ENCODE measurements at regions not wholly inside any gene's neighbourhood (a gene's known extent, or its start where the extent isn't known, plus 50 kb on each side); places are given as distances from the start of the nearest gene placed in this dataset.

DNA sequence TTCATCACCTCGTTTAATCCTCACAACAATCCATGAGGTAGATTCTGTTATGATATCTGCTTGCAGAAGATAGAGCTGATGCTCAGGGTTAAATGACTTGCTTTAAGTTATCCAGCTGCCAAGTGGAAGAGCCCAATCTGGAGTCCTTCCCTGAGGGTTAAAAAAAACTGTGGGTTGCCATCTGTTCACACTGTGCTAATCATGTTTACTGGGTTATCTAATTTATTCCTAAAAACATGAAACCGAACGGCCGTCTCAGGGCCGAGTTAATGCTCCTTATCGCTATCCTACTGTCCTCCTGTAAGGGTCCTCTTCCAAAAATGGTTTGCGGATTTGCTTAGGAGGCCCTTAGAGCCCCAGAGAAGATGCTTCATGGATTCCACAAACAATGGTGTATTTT lies 153.3 kb downstream of the YIPF5 start:
- no peak for TF ChIP-seq CTCF (IDR thresholded peaks at IDR 0.05; ENCODE audit: low read depth, low read length)
- no peaks in the 10 kb centered on the region for H3K27me3 ChIP-seq
- DNase-seq: no peak
- no peak overlapping the region for H3K4me3 ChIP-seq (ENCODE audit: low read depth, low read length)
- H3K4me1 ChIP-seq: no peaks in the 10 kb centered on the region
- H3K36me3 ChIP-seq: no peaks in the 10 kb centered on the region
- H3K9me3 ChIP-seq: no peaks in the 10 kb centered on the region

DNA sequence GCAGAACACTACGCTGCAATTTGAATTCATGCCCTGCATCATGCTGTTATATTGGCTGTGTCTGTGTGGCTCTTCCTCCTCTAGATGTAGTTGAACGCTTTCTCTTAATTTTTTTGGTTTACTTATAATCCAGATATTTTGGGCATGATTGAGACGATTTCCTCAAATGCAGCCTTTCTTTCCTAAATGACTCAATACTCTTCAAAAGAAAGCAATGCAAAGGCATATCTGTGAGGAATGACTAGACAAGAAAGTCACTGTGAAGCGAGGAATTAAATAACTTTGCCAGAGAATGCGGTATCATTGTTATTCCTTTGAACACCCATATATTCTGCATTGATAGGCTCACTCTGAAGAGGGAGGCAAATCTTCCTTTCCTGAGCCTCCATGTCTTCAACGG lies 152.8 kb downstream of the YIPF5 start:
- Histone ChIP-seq H3K4me3 (ENCODE audit: low read depth, low read length) (no peak overlapping the region), H3K27me3 (no peaks in the 10 kb centered on the region), H3K36me3 (no peaks in the 10 kb centered on the region), H3K4me1 (no peaks in the 10 kb centered on the region), H3K9me3 (no peaks in the 10 kb centered on the region)
- no peak for DNase-seq
- TF ChIP-seq CTCF (IDR thresholded peaks at IDR 0.05; ENCODE audit: low read depth, low read length): no peak

DNA sequence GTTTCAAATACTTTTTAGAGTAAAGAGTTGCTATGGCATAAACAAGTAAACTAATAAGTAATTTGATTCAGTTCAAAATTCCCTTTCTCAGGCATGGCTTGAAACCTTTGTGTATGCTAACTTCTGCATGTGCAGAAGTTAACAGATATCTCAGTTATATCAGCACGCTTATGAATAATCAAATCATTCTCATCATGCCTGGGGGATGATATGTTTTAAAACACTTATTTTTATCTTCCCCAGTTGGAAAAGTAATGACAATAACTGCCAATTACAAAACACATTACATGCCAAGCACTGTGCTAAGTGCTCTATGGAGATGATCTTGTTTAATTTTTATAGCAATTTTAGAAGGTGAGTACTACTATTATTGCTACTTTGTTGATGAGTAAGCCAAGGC lies 146.4 kb downstream of the YIPF5 start:
- Histone ChIP-seq H3K4me1 (no peaks in the 10 kb centered on the region), H3K36me3 (no peaks in the 10 kb centered on the region), H3K9me3 (no peaks in the 10 kb centered on the region), H3K4me3 (ENCODE audit: low read depth, low read length) (no peak overlapping the region), H3K27me3 (no peaks in the 10 kb centered on the region)
- no peak for TF ChIP-seq CTCF (IDR thresholded peaks at IDR 0.05; ENCODE audit: low read depth, low read length)
- no peak for DNase-seq

DNA sequence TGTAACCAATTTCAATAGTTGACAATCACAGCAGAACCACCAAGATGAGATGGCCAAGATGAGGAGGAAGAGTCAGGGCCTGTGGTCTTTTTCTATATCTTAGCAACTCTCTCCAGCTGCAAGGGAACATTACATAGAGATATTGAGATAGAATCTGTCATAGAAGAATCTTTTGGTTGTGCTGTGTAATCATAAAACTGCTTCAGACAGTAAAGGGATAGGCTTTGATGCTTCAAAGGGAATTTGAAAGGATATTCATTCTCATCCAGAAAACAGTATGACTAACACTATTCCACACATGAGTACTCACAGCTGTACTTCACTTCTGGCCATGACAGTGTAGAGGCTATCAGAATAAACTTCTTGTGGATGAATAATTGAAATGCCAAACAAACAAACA lies 145.9 kb downstream of the YIPF5 start:
- Histone ChIP-seq H3K4me3 (ENCODE audit: low read depth, low read length) (no peak overlapping the region), H3K9me3 (no peaks in the 10 kb centered on the region), H3K4me1 (no peaks in the 10 kb centered on the region), H3K36me3 (no peaks in the 10 kb centered on the region), H3K27me3 (no peaks in the 10 kb centered on the region)
- no peak for TF ChIP-seq CTCF (IDR thresholded peaks at IDR 0.05; ENCODE audit: low read depth, low read length)
- DNase-seq: no peak

DNA sequence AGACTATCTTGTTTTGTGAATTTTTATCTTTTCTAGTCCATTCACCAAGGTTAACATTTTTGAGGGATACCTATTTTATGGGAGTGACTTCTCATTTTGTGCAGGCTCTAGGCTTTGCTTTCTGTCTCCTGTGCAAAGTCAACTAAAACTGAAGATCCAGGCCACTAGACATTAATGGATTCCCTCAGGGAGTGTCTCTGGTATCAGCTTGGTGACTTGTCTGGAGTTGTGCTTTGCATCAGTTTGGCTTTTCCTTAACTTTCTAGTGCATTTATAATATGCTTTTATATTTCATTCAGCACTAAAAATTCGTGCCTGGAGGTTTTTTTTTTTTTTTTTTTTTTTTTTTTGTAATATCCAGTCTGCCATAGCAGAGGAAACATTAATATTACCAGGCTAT lies 144.2 kb downstream of the YIPF5 start:
- Histone ChIP-seq H3K4me3 (ENCODE audit: low read depth, low read length) (no peak overlapping the region), H3K4me1 (no peaks in the 10 kb centered on the region), H3K27me3 (no peaks in the 10 kb centered on the region), H3K36me3 (no peaks in the 10 kb centered on the region), H3K9me3 (no peaks in the 10 kb centered on the region)
- no peak for DNase-seq
- no peak for TF ChIP-seq CTCF (IDR thresholded peaks at IDR 0.05; ENCODE audit: low read depth, low read length)

DNA sequence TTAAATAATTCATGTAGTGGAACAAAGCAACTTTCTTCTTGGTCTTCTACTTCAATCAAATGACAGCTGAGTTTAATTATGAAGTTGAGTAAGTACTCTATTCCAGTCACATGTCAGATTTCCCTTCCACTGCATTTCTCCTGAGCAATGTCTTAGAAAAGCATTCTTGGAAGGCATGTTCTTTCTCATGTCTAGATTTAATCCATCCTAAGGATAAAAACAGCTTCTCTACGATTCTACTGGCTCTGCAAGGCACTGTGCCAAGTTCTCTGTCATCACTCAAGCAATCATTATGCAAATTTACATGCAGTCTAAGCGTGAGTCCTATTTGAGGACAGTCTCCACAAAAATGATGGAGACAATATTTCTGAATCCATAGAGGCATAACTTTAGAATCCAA lies 142.4 kb downstream of the YIPF5 start:
- no peaks in the 10 kb centered on the region for H3K4me1 ChIP-seq
- DNase-seq: no peak
- no peaks in the 10 kb centered on the region for H3K27me3 ChIP-seq
- no peaks in the 10 kb centered on the region for H3K9me3 ChIP-seq
- no peaks in the 10 kb centered on the region for H3K36me3 ChIP-seq
- no peak for TF ChIP-seq CTCF (IDR thresholded peaks at IDR 0.05; ENCODE audit: low read depth, low read length)
- no peak overlapping the region for H3K4me3 ChIP-seq (ENCODE audit: low read depth, low read length)

Data from BE2C (cell line).